T47D (cell line): ENCODE measurements at regions not wholly inside any gene's neighbourhood (a gene's known extent, or its start where the extent isn't known, plus 50 kb on each side); places are given as distances from the start of the nearest gene placed in this dataset.
"Not testable (repeated sequence)": the region's sequence is repeated elsewhere in the genome, so short reads cannot be mapped to it uniquely, and the experiment has no call there.

ENCODE experiments used
- DNase-seq, 2 experiments: peaks; one replicate each; pipeline versions ENCODE4 v3.0.0 to v3.0.0-alpha.2; 2011 to 2012; ENCODE audit warnings: low read depth in 1 of 2, low spot score in 1 of 2
- JUND ChIP-seq: IDR thresholded peaks from 2 replicates; pipeline ENCODE4 v1.6.1; 2012; ENCODE audit warnings: low read depth
- in situ Hi-C: cut with HindIII; loops from 2 replicates; pipeline ENCODE4 v1.10.0; 2016; ENCODE audit warnings: low sequenced_read_pairs, low pct_unique_long_range_greater_than_20kb

DNA sequence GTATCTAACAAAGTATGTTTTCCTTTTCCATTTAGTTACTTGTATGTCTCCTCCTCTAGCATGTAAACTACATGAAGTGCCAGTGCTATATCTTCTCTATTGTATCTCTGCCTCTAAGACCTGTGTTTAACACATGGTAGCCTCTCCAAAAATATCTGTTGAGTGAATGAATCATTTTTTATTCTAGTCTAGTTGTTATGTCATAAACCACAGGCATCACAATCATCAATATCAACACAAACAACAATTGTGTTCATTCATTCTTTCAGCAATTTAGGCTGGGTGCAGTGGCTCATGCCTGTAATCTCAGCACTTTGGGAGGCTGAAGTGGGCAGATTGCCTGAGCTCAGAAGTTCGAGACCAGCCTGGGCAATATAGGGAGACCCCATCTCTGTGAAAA lies 111.6 kb upstream of the EYA4 start:
- DNase-seq: no peak
- in situ Hi-C loops: no loop called here

DNA sequence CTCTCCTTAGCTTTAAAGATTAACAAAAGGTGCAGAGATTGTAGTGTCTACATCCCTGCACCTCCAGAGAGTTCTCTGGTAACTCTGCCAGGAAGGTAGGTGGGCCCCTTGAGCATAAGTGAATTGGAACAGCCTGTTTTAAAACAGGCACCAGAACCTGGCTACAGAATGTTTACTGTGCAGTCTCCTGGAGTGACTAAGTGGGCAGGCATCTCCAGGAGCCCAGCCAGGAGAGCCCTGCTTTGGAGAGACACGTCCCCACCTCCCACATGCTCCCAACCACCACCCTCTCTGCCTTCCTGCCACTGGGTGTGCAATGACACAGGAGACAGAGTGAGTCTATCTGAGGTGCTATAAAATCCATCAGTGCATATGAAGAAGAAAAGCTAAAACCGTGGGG lies 110.3 kb upstream of the EYA4 start:
- DNase-seq: peak; percentile 1 to 55
- in situ Hi-C loops: no loop called here
- no peak for TF ChIP-seq JUND

More for the DNA sequence above, 111.6 kb upstream of the EYA4 start:
- TF ChIP-seq JUND: no peak

- no peak for DNase-seq
- no peak for TF ChIP-seq JUND
- in situ Hi-C loops: no loop called here
Measured at GRCh38 chr6:133131621-133132465, 109.3 kb upstream of the EYA4 start.

DNA sequence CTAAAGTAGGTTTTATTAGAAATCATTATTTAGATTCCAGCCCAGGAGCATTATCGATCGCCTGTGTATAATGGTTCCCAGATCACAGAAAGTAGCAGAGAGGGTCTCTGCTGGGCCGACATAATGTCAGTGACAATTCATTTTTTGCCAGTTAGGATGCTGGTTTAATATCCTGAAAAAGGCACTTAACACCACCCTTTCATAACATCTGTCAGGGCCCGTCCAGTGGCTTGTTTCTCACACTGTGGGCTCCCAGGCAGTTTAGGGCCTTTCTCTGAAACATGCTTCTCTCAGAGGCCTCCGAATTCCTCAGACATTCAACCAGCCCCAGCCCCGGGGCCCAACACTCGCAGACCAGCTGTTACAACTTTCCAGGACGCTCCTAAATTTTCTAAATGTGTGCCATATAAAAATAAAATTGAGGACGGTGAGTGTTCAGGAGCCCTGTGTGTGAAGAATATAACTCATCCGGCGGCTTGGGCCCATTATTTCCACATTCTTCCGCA lies 108.6 kb upstream of the EYA4 start:
- DNase-seq: no peak
- in situ Hi-C loops: no loop called here
- no peak for TF ChIP-seq JUND

- DNase-seq: no peak
- TF ChIP-seq JUND: no peak
- in situ Hi-C loops: no loop called here
Measured at GRCh38 chr6:133136177-133136880, 104.8 kb upstream of the EYA4 start.

- DNase-seq, in situ Hi-C loops: not testable (repeated sequence)
Measured at GRCh38 chr6:133147470-133148184, 93.5 kb upstream of the EYA4 start.

DNA sequence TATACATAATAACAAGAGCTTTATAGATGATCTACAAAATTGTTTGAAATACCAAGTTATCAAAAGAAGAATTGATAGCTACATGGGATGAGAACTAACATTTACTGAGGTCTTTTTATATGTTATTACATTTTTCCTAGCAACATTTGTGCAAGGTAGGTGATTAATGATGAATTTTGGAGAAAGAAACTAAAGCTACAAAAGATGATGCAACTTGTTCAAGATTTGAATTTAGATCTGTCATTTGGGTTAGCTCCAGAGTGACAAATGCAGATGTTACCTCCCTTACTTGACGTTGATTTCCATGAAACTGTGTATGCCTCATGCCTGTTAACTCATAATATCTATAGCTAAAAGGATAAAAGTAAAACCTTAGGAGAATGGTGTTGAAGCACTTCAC lies 84.5 kb upstream of the EYA4 start:
- in situ Hi-C loops: no loop called here
- no peak for TF ChIP-seq JUND
- DNase-seq: no peak

DNA sequence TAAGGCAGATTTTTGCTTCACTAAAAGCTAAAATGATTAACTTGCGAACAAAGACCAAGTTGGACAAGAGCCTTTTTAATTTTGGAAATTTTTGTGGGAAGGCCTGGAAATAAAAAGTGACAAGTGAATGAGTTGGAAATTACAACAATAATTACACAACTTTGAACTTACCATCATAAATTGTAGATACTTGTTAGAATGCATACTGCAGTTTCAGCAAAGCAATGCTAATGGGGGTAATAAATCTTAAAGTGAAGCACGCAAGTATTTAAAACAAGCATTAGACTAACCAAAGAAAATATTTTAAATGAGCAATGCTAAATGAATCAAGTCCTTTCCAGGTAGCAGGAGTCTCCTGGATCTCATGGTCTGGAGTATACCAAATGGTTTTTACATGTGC lies 83.2 kb upstream of the EYA4 start:
- no peak for TF ChIP-seq JUND
- DNase-seq: no peak
- in situ Hi-C loops: no loop called here

GRCh38 chr6:133159255-133159795 lies 81.8 kb upstream of the EYA4 start:
- in situ Hi-C loops: no loop called here
- TF ChIP-seq JUND: no peak
- DNase-seq: no peak

DNA sequence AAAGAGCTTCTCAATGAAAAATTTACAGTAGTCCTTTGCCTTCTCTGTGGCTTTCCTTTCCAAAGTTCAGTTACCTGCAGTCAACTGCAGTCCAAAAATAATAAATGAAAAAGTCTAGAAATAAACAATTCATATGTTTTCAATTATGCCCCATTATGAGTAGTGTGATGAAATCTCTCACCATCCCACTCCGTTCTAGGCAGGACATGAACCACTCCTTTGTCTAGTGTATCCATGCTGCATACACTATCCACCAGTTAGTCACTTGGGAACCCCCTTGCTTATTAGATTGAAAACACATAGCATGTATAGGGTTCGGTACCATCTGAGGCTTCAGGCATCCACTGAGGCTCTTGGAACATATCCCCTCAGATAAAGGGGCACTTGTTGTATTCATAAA lies 80.6 kb upstream of the EYA4 start:
- in situ Hi-C loops: no loop called here
- DNase-seq: no peak
- TF ChIP-seq JUND: no peak

GRCh38 chr6:133165235-133165634 lies 75.9 kb upstream of the EYA4 start:
- DNase-seq: no peak
- TF ChIP-seq JUND: no peak
- in situ Hi-C loops: no loop called here

- TF ChIP-seq JUND: no peak
- no peak for DNase-seq
- in situ Hi-C loops: no loop called here
Measured at GRCh38 chr6:133166766-133167165, 74.4 kb upstream of the EYA4 start.
